MM.1S (cell line): ENCODE measurements at regions not wholly inside any gene's neighbourhood (a gene's known extent, or its start where the extent isn't known, plus 50 kb on each side); places are given as distances from the start of the nearest gene placed in this dataset.

Experiments used
- DNase-seq: peaks from one replicate; pipeline ENCODE4 v3.0.0-alpha.2; 2015
- H2AFZ ChIP-seq: fragments of 300-600 bp; sonication (generic); 2 replicates; pipeline ENCODE4 v1.6.0; 2016; ENCODE audit warnings: antibody characterized with exemption, low read length
- H3F3A ChIP-seq: fragments of 300-600 bp; sonication (generic); 2 replicates; pipeline ENCODE4 v1.6.1; 2016; ENCODE audit warnings: mild to moderate bottlenecking, antibody characterized with exemption, low read length, moderate library complexity, mixed read lengths; ENCODE audit not compliant: insufficient read depth
- H3K27ac ChIP-seq: fragments of 300-600 bp; sonication (generic); 2 replicates; pipeline ENCODE4 v1.5.1; 2016; ENCODE audit warnings: mild to moderate bottlenecking, low read length
- H3K27me3 ChIP-seq: fragments of 300-600 bp; sonication (generic); replicated peaks from 2 replicates; pipeline ENCODE4 v1.6.0; 2016; ENCODE audit warnings: low read length; ENCODE audit not compliant: insufficient read depth
- H3K36me3 ChIP-seq: fragments of 300-600 bp; sonication (generic); replicated peaks from 2 replicates; pipeline ENCODE4 v1.6.1; 2016; ENCODE audit warnings: mild to moderate bottlenecking, low read length, mixed read lengths; ENCODE audit not compliant: insufficient read depth
- H3K4me1 ChIP-seq: fragments of 300-600 bp; sonication (generic); 2 replicates; pipeline ENCODE4 v1.6.1; 2016; ENCODE audit warnings: low read length, mixed read lengths
- H3K4me2 ChIP-seq: fragments of 300-600 bp; sonication (generic); 2 replicates; pipeline ENCODE4 v1.6.0; 2016; ENCODE audit warnings: low read depth, low read length
- H3K4me3 ChIP-seq: fragments of 300-600 bp; sonication (generic); 2 replicates; pipeline ENCODE4 v1.5.1; 2016; ENCODE audit warnings: low read length, mixed read lengths
- H3K79me2 ChIP-seq: fragments of 300-600 bp; sonication (generic); 2 replicates; pipeline ENCODE4 v1.6.1; 2016; ENCODE audit warnings: mixed run types, low read length, mixed read lengths
- H3K9ac ChIP-seq: fragments of 300-600 bp; sonication (generic); 2 replicates; pipeline ENCODE4 v1.6.1; 2016; ENCODE audit warnings: low read length, mixed read lengths
- H3K9me2 ChIP-seq: fragments of 300-600 bp; sonication (generic); replicated peaks from 2 replicates; pipeline ENCODE4 v1.6.1; 2016; ENCODE audit warnings: mild to moderate bottlenecking, low read length, mixed read lengths; ENCODE audit not compliant: insufficient read depth
- H3K9me3 ChIP-seq: fragments of 300-600 bp; sonication (generic); replicated peaks from 2 replicates; pipeline ENCODE4 v1.6.1; 2016; ENCODE audit warnings: mild to moderate bottlenecking, low read length, mixed read lengths; ENCODE audit not compliant: insufficient read depth
- H4K20me1 ChIP-seq: fragments of 300-600 bp; sonication (generic); 2 replicates; pipeline ENCODE4 v1.6.1; 2016; ENCODE audit warnings: mild to moderate bottlenecking, low read length, moderate library complexity, mixed read lengths; ENCODE audit not compliant: insufficient read depth
- EZH2 ChIP-seq: fragments of 300-600 bp; sonication (generic); optimal IDR thresholded peaks from 2 replicates; pipeline ENCODE3; 2017; ENCODE audit warnings: low read depth, mild to moderate bottlenecking, antibody characterized with exemption, low read length, mixed read lengths
- EZH2phosphoT487 ChIP-seq: fragments of 300-600 bp; sonication (generic); IDR thresholded peaks from 2 replicates; pipeline ENCODE4 v1.6.1; 2018; ENCODE audit warnings: antibody characterized with exemption, low read length
- TF ChIP-seq, protein P1 (sequence below): fragments of 300-600 bp; sonication (generic); IDR thresholded peaks from 2 replicates; pipeline ENCODE4 v1.5.1; 2016; ENCODE audit warnings: antibody characterized with exemption, low read length, mixed read lengths

- H2AFZ ChIP-seq, result no peak overlapping the region
- H3K4me1 ChIP-seq, result no peaks in the 10 kb centered on the region
- H3K4me3 ChIP-seq, result no peak overlapping the region
These were observed 1077.6 kb upstream of the FOXG1 start for GRCh38 chr14:27688841-27689444.

DNA sequence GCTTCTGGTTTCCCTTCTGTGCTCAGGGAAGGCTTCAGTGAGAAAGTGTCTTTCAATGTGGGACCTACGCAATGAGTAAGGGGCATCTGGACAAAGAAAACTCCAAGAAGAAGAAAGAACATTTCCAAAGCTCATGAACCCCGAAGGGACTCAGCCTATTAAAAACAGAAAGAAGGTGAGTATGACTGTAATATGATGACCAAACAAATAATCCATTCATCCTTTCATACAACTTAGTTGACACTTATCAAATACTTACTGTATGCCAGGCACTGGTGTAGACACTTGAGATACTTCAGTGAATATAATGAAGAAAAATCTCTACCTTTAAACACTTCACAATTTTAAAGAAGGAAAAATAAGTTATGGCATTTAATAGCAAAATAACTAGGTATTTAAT is 1054.2 kb upstream of the FOXG1 start:
- H3K9ac ChIP-seq, result no peak overlapping the region
- no peaks in the 10 kb centered on the region for H3F3A ChIP-seq
- H3K4me1 ChIP-seq, result no peaks in the 10 kb centered on the region
- no peaks in the 10 kb centered on the region for H3K9me3 ChIP-seq
- H3K27ac ChIP-seq, result no peak overlapping the region
- TF ChIP-seq, protein P1, sequence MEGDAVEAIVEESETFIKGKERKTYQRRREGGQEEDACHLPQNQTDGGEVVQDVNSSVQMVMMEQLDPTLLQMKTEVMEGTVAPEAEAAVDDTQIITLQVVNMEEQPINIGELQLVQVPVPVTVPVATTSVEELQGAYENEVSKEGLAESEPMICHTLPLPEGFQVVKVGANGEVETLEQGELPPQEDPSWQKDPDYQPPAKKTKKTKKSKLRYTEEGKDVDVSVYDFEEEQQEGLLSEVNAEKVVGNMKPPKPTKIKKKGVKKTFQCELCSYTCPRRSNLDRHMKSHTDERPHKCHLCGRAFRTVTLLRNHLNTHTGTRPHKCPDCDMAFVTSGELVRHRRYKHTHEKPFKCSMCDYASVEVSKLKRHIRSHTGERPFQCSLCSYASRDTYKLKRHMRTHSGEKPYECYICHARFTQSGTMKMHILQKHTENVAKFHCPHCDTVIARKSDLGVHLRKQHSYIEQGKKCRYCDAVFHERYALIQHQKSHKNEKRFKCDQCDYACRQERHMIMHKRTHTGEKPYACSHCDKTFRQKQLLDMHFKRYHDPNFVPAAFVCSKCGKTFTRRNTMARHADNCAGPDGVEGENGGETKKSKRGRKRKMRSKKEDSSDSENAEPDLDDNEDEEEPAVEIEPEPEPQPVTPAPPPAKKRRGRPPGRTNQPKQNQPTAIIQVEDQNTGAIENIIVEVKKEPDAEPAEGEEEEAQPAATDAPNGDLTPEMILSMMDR, result no peak
- no peak for TF ChIP-seq EZH2phosphoT487
- no peak for TF ChIP-seq EZH2
- H2AFZ ChIP-seq, result no peak overlapping the region
- no peaks in the 10 kb centered on the region for H4K20me1 ChIP-seq
- no peaks in the 10 kb centered on the region for H3K9me2 ChIP-seq
- H3K36me3 ChIP-seq, result no peaks in the 10 kb centered on the region
- H3K79me2 ChIP-seq, result no peaks in the 10 kb centered on the region
- H3K4me2 ChIP-seq, result no peak overlapping the region
- no peak for DNase-seq
- H3K4me3 ChIP-seq, result no peak overlapping the region
- no peaks in the 10 kb centered on the region for H3K27me3 ChIP-seq

More at GRCh38 chr14:27688841-27689444, 1077.6 kb upstream of the FOXG1 start:
- Histone ChIP-seq H3K79me2 (no peaks in the 10 kb centered on the region), H3K9ac (no peak overlapping the region), H3K27me3 (no peaks in the 10 kb centered on the region), H3K27ac (no peak overlapping the region), H3K36me3 (no peaks in the 10 kb centered on the region), H3K9me3 (no peaks in the 10 kb centered on the region), H3K4me2 (no peak overlapping the region), H3K9me2 (no peaks in the 10 kb centered on the region), H4K20me1 (no peaks in the 10 kb centered on the region), H3F3A (no peaks in the 10 kb centered on the region)
- no peak for DNase-seq
- TF ChIP-seq, protein P1, result no peak
- no peak for TF ChIP-seq EZH2
- no peak for TF ChIP-seq EZH2phosphoT487

- Histone ChIP-seq H3K9me3 (no peaks in the 10 kb centered on the region), H3K9ac (no peak overlapping the region), H3K4me1 (no peaks in the 10 kb centered on the region), H3K4me3 (no peak overlapping the region), H3K79me2 (no peaks in the 10 kb centered on the region), H3K9me2 (no peaks in the 10 kb centered on the region), H3K4me2 (no peak overlapping the region), H3K27me3 (no peaks in the 10 kb centered on the region), H3K36me3 (no peaks in the 10 kb centered on the region), H4K20me1 (no peaks in the 10 kb centered on the region), H3F3A (no peaks in the 10 kb centered on the region), H2AFZ (no peak overlapping the region), H3K27ac (no peak overlapping the region)
- DNase-seq, result no peak
- TF ChIP-seq EZH2phosphoT487, result no peak
- TF ChIP-seq EZH2, result no peak
- TF ChIP-seq, protein P1, result no peak
These were observed 1051.0 kb upstream of the FOXG1 start for GRCh38 chr14:27715561-27715960.
